Breast epithelium (tissue), 3 donors: ENCODE measurements at regions not wholly inside any gene's neighbourhood (a gene's known extent, or its start where the extent isn't known, plus 50 kb on each side); places are given as distances from the start of the nearest gene placed in this dataset.

Source experiments
- CTCF ChIP-seq, 3 donors: fragments of 450-650 bp; IDR thresholded peaks; one replicate each; pipeline ENCODE4 v1.5.1; 2016 to 2017; ENCODE audit warnings: antibody characterized with exemption in 3 of 3, mild to moderate bottlenecking in 3 of 3, moderate library complexity in 3 of 3
- POLR2A ChIP-seq: fragments of 450-650 bp; IDR thresholded peaks from one replicate; pipeline ENCODE4 v1.6.1; 2016; ENCODE audit warnings: antibody characterized with exemption, mild to moderate bottlenecking, moderate library complexity
- POLR2AphosphoS5 ChIP-seq, 3 donors: sonication (generic); formaldehyde crosslinking; IDR thresholded peaks; one replicate each; pipeline ENCODE4 v1.6.1; 2017; ENCODE audit warnings: antibody characterized with exemption in 3 of 3

- TF ChIP-seq CTCF (IDR thresholded peaks at IDR 0.05) (no peak), POLR2A (no peak), POLR2AphosphoS5 (IDR thresholded peaks at IDR 0.05) (no peak)
Measured at GRCh38 chr6:137700751-137701477, 166.1 kb upstream of the TNFAIP3 start.
